Erythroblast (primary cell): ENCODE measurements at regions not wholly inside any gene's neighbourhood (a gene's known extent, or its start where the extent isn't known, plus 50 kb on each side); places are given as distances from the start of the nearest gene placed in this dataset.
"Not testable (repeated sequence)": the region's sequence is repeated elsewhere in the genome, so short reads cannot be mapped to it uniquely, and the experiment has no call there.

ENCODE experiments used
- DNase-seq, 2 experiments: peaks; one replicate each; lab custom pipeline; 2025; lab: John Stamatoyannopoulos, UW
- GATA1 ChIP-seq: IDR thresholded peaks from 2 replicates; pipeline ENCODE4 v1.6.1; 2011; ENCODE audit warnings: low read depth, mild to moderate bottlenecking, control low read depth, low read length, moderate library complexity
- POLR2A ChIP-seq: IDR thresholded peaks from 2 replicates; pipeline ENCODE4 v1.6.1; 2011; ENCODE audit warnings: mild to moderate bottlenecking, low read length

GRCh38 chr9:134526584-134527477, 114.8 kb upstream of the COL5A1 start:
- DNase-seq = no peak
- TF ChIP-seq GATA1 = no peak
- TF ChIP-seq POLR2A = no peak

- TF ChIP-seq GATA1 (no peak), POLR2A (no peak)
- DNase-seq = no peak
These were observed 110.9 kb upstream of the COL5A1 start for GRCh38 chr9:134530724-134531123.

GRCh38 chr9:134531220-134531970, 110.2 kb upstream of the COL5A1 start:
- DNase-seq = no peak
- TF ChIP-seq GATA1 (no peak), POLR2A (no peak)

- DNase-seq = no peak
- TF ChIP-seq GATA1 = no peak
These were observed 109.5 kb upstream of the COL5A1 start for GRCh38 chr9:134532084-134532483.

- DNase-seq = not testable (repeated sequence)
These were observed 108.9 kb upstream of the COL5A1 start for GRCh38 chr9:134532661-134533060.

- DNase-seq = no peak
- no peak for TF ChIP-seq POLR2A
- TF ChIP-seq GATA1 = no peak
These were observed 107.6 kb upstream of the COL5A1 start for GRCh38 chr9:134533850-134534588.

- no peak for DNase-seq
- TF ChIP-seq GATA1 = no peak
These were observed 106.9 kb upstream of the COL5A1 start for GRCh38 chr9:134534661-134535080.

GRCh38 chr9:134535171-134535570, 106.4 kb upstream of the COL5A1 start:
- no peak for DNase-seq
- TF ChIP-seq GATA1 (no peak), POLR2A (no peak)

- DNase-seq = no peak
- no peak for TF ChIP-seq GATA1
- no peak for TF ChIP-seq POLR2A
These were observed 105.3 kb upstream of the COL5A1 start for GRCh38 chr9:134536101-134536900.

GRCh38 chr9:134536931-134537330, 104.7 kb upstream of the COL5A1 start:
- DNase-seq = no peak
- no peak for TF ChIP-seq GATA1
- no peak for TF ChIP-seq POLR2A

- TF ChIP-seq GATA1 (no peak), POLR2A (no peak)
- no peak for DNase-seq
These were observed 103.5 kb upstream of the COL5A1 start for GRCh38 chr9:134537951-134538641.

GRCh38 chr9:134538856-134539566, 102.6 kb upstream of the COL5A1 start:
- TF ChIP-seq GATA1 = no peak
- TF ChIP-seq POLR2A = no peak
- DNase-seq = no peak
